Ovary (tissue), 7 donors: ENCODE measurements at regions not wholly inside any gene's neighbourhood (a gene's known extent, or its start where the extent isn't known, plus 50 kb on each side); places are given as distances from the start of the nearest gene placed in this dataset.

Experiments
- DNase-seq, 5 donors: peaks; one replicate each; pipeline ENCODE4 v3.0.0-alpha.2; 2019 to 2020
- H3K27ac ChIP-seq, 2 donors: fragments of 200-600 bp; one replicate each; pipeline versions ENCODE4 v1.5.1 to v1.8.0; 2019 to 2022
- H3K27me3 ChIP-seq: fragments of 200-600 bp; one replicate; pipeline ENCODE4 v1.8.0; 2022
- H3K36me3 ChIP-seq: fragments of 200-600 bp; sonication (generic); one replicate; pipeline ENCODE4 v1.5.1; 2019
- H3K4me1 ChIP-seq: one replicate; pipeline ENCODE4 v1.8.1; 2013; ENCODE audit warnings: mild to moderate bottlenecking, moderate library complexity; ENCODE audit not compliant: insufficient read depth
- H3K4me3 ChIP-seq: fragments of 200-600 bp; sonication (generic); one replicate; pipeline ENCODE4 v1.5.1; 2017
- H3K9me3 ChIP-seq, 2 donors: fragments of 200-600 bp in 1 of 2; sonication (generic) in 1 of 2; one replicate each; pipeline versions ENCODE4 v1.5.1 to v1.8.1; 2013 to 2019; ENCODE audit warnings: mild to moderate bottlenecking in 1 of 2, moderate library complexity in 1 of 2
- CTCF ChIP-seq, 3 donors: fragments of 450-650 bp in 2 of 3; fragments of 200-600 bp in 1 of 3; IDR thresholded peaks; one replicate each; pipeline versions ENCODE4 v1.5.1 to v1.8.0; 2016 to 2022; ENCODE audit warnings: antibody characterized with exemption in 3 of 3, mild to moderate bottlenecking in 1 of 3
- EP300 ChIP-seq: sonication (generic); formaldehyde crosslinking; IDR thresholded peaks from one replicate; pipeline ENCODE4 v1.6.1; 2017; ENCODE audit warnings: antibody characterized with exemption
- POLR2A ChIP-seq: fragments of 450-650 bp; IDR thresholded peaks from one replicate; pipeline ENCODE4 v1.6.1; 2017; ENCODE audit warnings: antibody characterized with exemption, mild to moderate bottlenecking, moderate library complexity
- WGBS, 3 donors: extraction: QIAGEN DNeasy Blood & Tissue Kit in 1 of 3; methylation state at CpG; one replicate each; pipeline versions ENCODE4 v1.1.5 to v1.1.7; 2013 to 2017; 5-methylcytosine and 5-hydroxymethylcytosine counted together
- intact Hi-C, 4 donors: fragments of 100-400 bp; cut with DNase I; formaldehyde crosslinking; loops; one replicate each; pipeline versions ENCODE4 v1.11.0 to v1.15.1; 2022 to 2023
- donor health status: DM: no; HTN: no; CAD: no; lungs with moderate emphysema.
- donor health status: DM: no; HTN: no; CAD: no.
- donor health status: Bipolar disorder and iron deficiency.
- donor health status: DM: no; HTN: no; CAD: no.
- donor health status: DM: yes; HTN: yes; CAD: no.

DNA sequence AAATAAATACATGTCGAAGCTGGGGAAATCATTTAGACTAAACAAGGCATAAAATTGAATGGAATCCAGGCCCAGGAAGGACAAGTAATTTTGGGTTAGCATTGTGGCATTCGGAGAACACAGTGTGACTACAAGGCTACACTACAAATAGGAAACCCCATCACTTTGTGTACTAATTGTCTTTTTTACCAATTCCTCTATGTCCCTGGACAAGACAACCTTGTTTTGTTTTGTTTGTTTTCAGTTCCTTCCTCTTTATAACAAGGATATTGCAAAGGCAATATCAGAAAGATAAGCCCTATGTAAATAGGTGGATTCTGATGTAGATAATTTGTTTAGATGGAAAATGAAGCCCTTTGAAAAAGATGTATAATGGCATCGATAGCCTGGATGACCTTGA is 215.9 kb upstream of the MKLN1 start:
- 54 to 72% (median 63%) methylated on average over 3 of the region's 3 CpGs for WGBS, 3 donors
- DNase-seq: no peak
- H3K9me3 ChIP-seq: no peaks in the 10 kb centered on the region
- peaks cover 6% of the 10 kb centered on the region for H3K4me1 ChIP-seq
- no peaks in the 10 kb centered on the region for H3K27me3 ChIP-seq
- H3K27ac ChIP-seq: no peak overlapping the region
- intact Hi-C loops: no loop called here
- no peaks in the 10 kb centered on the region for H3K36me3 ChIP-seq
- H3K4me3 ChIP-seq: no peak overlapping the region
- no peak for TF ChIP-seq CTCF (IDR thresholded peaks at IDR 0.05)
- no peak for TF ChIP-seq POLR2A
- no peak for TF ChIP-seq EP300

GRCh38 chr7:131112431-131112830 is 215.2 kb upstream of the MKLN1 start:
- no peak for TF ChIP-seq CTCF (IDR thresholded peaks at IDR 0.05)
- TF ChIP-seq EP300: no peak
- no peak for TF ChIP-seq POLR2A
- peaks cover 6% of the 10 kb centered on the region for H3K4me1 ChIP-seq
- WGBS, 3 donors: 73 to 92% (median 86%) methylated on average over 1 of the region's 1 CpG
- no peak for DNase-seq
- H3K27ac ChIP-seq: no peak overlapping the region
- no peaks in the 10 kb centered on the region for H3K27me3 ChIP-seq
- H3K9me3 ChIP-seq: no peaks in the 10 kb centered on the region
- no peaks in the 10 kb centered on the region for H3K36me3 ChIP-seq
- intact Hi-C loops: no loop called here
- no peak overlapping the region for H3K4me3 ChIP-seq

GRCh38 chr7:131115340-131115739 is 212.3 kb upstream of the MKLN1 start:
- TF ChIP-seq POLR2A (no peak), EP300 (no peak), CTCF (IDR thresholded peaks at IDR 0.05) (no peak)
- Histone ChIP-seq H3K27me3 (no peaks in the 10 kb centered on the region), H3K27ac (no peak overlapping the region), H3K36me3 (no peaks in the 10 kb centered on the region), H3K4me1 (peaks cover 3% of the 10 kb centered on the region), H3K9me3 (no peaks in the 10 kb centered on the region), H3K4me3 (no peak overlapping the region)
- intact Hi-C loops: no loop called here
- 69 to 78% (median 69%) methylated on average over 5 of the region's 5 CpGs for WGBS, 3 donors
- DNase-seq: no peak

DNA sequence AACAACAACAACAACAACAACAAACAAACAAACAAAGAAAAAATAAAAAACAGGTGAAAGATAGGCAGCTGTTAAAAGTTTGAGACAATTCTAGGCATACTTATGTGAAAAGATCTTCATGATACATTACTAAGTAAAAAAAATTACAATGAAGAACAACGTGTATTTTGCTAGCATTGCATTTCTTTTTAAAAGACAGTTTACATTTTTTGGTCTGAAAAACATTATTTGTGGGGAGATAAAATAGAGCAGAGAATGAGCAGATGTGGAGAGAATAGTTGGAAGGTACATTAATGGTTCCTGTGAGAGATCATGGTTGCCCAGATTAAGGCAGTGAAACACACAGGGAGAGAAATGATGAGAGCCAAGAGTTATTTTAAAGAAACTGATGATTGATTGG is 210.2 kb upstream of the MKLN1 start:
- Histone ChIP-seq H3K27ac (no peak overlapping the region), H3K9me3 (no peaks in the 10 kb centered on the region), H3K27me3 (no peaks in the 10 kb centered on the region), H3K4me3 (no peak overlapping the region), H3K4me1 (no peaks in the 10 kb centered on the region), H3K36me3 (no peaks in the 10 kb centered on the region)
- no peak for DNase-seq
- 2 to 30% (median 10%) methylated on average over 1 of the region's 1 CpG for WGBS, 3 donors
- TF ChIP-seq POLR2A (no peak), CTCF (IDR thresholded peaks at IDR 0.05) (no peak), EP300 (no peak)
- intact Hi-C loops: no loop called here

DNA sequence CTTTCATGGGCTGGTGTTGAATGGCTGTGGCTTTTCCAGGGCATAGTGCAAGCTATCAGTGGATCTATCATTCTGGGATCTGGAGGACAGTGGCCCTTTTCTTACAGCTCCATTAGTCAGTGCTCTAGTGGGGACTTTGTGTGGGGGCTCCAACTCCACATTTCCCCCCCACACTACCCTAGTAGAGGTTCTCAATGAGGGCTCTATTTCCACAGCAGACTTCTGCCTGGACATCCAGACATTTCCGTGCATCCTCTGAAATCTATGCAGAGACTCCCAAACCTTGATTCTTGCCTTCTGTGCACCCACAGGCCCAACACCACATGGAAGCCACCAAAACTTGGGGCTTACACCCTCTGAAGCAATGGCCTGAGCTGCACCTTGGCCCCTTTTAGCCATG is 208.3 kb upstream of the MKLN1 start:
- TF ChIP-seq CTCF (IDR thresholded peaks at IDR 0.05): no peak
- no peak for DNase-seq
- H3K27ac ChIP-seq: no peak overlapping the region
- no peaks in the 10 kb centered on the region for H3K36me3 ChIP-seq
- H3K4me3 ChIP-seq: no peak overlapping the region
- no peaks in the 10 kb centered on the region for H3K27me3 ChIP-seq
- no peaks in the 10 kb centered on the region for H3K4me1 ChIP-seq
- no peaks in the 10 kb centered on the region for H3K9me3 ChIP-seq
- 92 to 100% (median 96%) methylated on average over 1 of the region's 1 CpG for WGBS, 3 donors
- intact Hi-C loops: no loop called here
